ENCODE measurements at regions not wholly inside any gene's neighbourhood (a gene's known extent, or its start where the extent isn't known, plus 50 kb on each side); places are given as distances from the start of the nearest gene placed in this dataset.

DNA sequence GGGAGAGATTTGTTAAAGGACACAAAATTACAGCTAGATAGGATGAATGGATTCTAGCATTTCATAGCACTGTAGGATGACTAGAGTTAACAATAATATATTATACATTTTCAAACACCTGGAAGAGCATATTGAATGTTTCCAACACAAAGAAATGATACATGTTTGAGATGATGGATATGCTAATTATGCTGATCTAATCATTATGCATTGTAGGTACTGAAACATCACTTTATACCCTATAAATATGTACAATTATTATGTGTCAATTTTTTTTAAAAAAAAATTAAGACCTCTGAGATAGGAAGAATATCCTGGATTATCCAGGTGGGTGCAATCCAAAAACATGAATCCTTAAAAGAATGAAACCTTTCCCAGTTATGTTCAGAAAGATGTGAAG lies 100.3 kb upstream of the CPNE8 start:
- TF ChIP-seq, protein P1, sequence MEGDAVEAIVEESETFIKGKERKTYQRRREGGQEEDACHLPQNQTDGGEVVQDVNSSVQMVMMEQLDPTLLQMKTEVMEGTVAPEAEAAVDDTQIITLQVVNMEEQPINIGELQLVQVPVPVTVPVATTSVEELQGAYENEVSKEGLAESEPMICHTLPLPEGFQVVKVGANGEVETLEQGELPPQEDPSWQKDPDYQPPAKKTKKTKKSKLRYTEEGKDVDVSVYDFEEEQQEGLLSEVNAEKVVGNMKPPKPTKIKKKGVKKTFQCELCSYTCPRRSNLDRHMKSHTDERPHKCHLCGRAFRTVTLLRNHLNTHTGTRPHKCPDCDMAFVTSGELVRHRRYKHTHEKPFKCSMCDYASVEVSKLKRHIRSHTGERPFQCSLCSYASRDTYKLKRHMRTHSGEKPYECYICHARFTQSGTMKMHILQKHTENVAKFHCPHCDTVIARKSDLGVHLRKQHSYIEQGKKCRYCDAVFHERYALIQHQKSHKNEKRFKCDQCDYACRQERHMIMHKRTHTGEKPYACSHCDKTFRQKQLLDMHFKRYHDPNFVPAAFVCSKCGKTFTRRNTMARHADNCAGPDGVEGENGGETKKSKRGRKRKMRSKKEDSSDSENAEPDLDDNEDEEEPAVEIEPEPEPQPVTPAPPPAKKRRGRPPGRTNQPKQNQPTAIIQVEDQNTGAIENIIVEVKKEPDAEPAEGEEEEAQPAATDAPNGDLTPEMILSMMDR (IDR thresholded peaks at IDR 0.05 in 4 of 5, conservative IDR thresholded peaks at IDR 0.05 in 1 of 5) = no peak
- TF ChIP-seq POLR2A (IDR thresholded peaks at IDR 0.05) = no peak

Measured in gastrocnemius medialis (tissue), 4 donors.